ENCODE measurements at regions not wholly inside any gene's neighbourhood (a gene's known extent, or its start where the extent isn't known, plus 50 kb on each side); places are given as distances from the start of the nearest gene placed in this dataset.

DNA sequence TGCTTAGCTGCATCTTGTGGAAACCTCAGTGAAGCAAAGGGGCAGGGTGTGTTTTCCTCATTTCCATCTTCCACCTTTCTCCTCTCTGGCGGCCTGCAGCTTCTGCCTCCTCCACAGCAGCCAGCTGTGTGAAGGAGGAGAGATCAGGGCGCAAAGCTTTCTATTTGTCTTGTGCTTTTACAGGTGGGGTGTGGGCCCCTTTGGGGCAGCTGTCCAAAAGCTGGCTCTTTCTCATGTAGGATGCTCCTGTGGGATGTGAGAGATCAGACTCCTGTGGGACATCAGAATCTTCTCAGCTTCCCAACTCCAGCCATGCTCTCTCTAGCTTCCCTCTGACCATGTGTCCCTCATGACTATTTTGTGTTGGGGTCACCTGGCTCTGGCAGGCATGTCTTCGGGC, 227.1 kb downstream of the MID1 start:
- DNase-seq (ENCODE audit: low read depth, low spot score) = no peak

DNA sequence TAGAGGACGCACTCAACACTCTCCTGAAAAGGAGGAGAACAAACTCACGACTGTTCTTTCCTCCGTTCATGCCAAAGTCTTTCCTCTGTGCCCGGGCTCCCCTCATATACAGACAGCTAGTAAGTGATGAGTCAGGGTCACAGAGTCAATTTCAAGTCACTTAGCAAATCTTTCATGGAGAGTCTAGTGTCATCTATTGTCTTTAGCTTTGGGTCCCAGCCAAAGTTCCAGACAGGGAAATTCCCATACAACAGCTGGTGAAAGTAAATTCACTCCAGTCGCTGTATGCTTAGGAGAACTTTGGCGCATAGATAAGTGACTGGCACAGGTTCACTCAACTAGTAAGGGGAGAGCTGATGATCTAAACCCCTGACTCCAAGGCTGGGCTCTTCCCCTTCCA, 226.5 kb downstream of the MID1 start:
- DNase-seq (ENCODE audit: low read depth, low spot score) = no peak

DNA sequence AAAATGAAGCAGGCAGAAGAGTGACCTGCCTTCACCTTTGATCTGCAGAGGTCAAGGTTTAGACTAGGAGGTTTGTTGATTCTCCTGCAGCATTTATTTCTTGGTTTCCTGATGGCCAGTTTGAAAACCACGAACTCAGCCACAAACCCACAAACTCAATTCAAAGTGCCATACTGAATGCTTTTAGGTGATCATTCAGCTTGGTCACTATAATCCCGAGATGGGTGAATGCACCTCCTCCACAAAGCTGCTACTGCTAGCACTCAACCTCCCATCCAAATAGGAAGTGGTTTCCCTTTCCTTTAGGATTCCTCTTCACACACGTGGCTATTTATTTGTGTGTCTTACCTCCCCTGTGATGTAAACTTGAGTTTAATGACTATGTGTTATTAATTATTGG, 225.2 kb downstream of the MID1 start:
- DNase-seq (ENCODE audit: low read depth, low spot score) = no peak

All from brain pericyte (primary cell).